ENCODE measurements at regions not wholly inside any gene's neighbourhood (a gene's known extent, or its start where the extent isn't known, plus 50 kb on each side); places are given as distances from the start of the nearest gene placed in this dataset.
A peak's percentile ranks its signal among the peaks of the same experiment; 100 is the strongest.

DNA sequence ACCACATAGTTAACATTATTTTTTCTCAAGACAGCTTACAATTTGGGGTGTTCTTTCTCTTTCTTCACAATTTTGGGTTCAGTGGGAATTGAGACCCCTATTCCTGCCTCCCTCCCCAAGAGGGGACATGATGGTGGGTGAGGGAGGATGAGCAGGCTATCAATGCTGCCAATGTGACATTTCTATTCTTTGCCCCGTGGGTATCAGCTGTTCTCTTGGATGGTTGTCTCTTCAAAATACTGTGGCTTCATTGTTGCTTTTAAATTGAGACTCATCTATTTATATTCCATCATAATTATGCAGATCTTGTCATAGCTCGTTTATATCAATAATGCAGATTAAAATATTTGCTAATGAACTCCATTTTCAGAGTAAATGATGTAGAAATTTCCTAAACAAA, 56.5 kb upstream of the ANO4 start:
- TF ChIP-seq GABPA (IDR thresholded peaks at IDR 0.05; ENCODE audit: low read depth) (no peak), SPI1 (IDR thresholded peaks at IDR 0.05; ENCODE audit: borderline replicate concordance, low read depth) (no peak), CTCF (IDR thresholded peaks at IDR 0.05; ENCODE audit: insufficient read depth, low read length) (no peak), POLR2AphosphoS5 (IDR thresholded peaks at IDR 0.05; ENCODE audit: low read depth) (no peak)
- TF ChIP-seq, protein P1, sequence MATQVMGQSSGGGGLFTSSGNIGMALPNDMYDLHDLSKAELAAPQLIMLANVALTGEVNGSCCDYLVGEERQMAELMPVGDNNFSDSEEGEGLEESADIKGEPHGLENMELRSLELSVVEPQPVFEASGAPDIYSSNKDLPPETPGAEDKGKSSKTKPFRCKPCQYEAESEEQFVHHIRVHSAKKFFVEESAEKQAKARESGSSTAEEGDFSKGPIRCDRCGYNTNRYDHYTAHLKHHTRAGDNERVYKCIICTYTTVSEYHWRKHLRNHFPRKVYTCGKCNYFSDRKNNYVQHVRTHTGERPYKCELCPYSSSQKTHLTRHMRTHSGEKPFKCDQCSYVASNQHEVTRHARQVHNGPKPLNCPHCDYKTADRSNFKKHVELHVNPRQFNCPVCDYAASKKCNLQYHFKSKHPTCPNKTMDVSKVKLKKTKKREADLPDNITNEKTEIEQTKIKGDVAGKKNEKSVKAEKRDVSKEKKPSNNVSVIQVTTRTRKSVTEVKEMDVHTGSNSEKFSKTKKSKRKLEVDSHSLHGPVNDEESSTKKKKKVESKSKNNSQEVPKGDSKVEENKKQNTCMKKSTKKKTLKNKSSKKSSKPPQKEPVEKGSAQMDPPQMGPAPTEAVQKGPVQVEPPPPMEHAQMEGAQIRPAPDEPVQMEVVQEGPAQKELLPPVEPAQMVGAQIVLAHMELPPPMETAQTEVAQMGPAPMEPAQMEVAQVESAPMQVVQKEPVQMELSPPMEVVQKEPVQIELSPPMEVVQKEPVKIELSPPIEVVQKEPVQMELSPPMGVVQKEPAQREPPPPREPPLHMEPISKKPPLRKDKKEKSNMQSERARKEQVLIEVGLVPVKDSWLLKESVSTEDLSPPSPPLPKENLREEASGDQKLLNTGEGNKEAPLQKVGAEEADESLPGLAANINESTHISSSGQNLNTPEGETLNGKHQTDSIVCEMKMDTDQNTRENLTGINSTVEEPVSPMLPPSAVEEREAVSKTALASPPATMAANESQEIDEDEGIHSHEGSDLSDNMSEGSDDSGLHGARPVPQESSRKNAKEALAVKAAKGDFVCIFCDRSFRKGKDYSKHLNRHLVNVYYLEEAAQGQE (IDR thresholded peaks at IDR 0.05; ENCODE audit: insufficient replicate concordance, low read depth): no peak
- no peak for DNase-seq (ENCODE audit: low read depth in 1 of 2, low spot score in 1 of 2)
- Histone ChIP-seq H3K27ac (replicated peaks) (no peak overlapping the region), H3K4me3 (replicated peaks; ENCODE audit: insufficient read depth, low read length) (no peak overlapping the region), H3K27me3 (ENCODE audit: insufficient read depth, poor library complexity, severe bottlenecking) (no peaks in the 10 kb centered on the region)

DNA sequence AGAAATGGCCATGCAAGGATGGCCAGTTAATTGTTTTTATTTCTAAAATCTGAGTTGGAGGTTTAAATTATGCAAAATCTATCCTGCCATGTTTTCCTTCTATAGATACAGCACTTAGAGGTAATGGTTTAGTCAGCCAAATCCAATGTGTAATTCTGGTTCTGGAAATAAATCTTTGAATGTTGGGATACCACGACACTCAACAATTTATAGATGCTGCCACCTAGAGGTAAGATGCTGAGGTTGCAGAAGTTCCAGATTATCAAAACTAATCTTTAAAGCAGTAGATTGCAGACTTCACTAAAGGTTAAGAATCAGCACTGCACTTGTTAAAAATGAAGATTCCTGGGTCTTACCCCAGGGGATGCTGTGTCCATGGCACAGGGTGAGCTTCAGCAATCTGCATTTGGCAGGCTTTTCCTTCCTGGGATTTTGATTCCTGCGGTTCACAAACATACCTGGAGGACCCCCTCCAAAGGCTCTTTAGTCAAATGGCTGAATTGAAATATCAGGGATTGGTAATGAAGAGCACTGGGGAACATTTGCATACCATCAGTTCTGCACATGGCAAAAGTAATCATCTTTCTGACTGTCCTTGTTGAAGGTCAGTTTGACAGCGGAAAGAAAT, 53.4 kb upstream of the ANO4 start:
- H3K27me3 ChIP-seq (ENCODE audit: insufficient read depth, poor library complexity, severe bottlenecking): no peaks in the 10 kb centered on the region
- peak; percentile 57 for TF ChIP-seq CTCF (IDR thresholded peaks at IDR 0.05; ENCODE audit: insufficient read depth, low read length)
- no peak for TF ChIP-seq POLR2AphosphoS5 (IDR thresholded peaks at IDR 0.05; ENCODE audit: low read depth)
- DNase-seq (ENCODE audit: low read depth in 1 of 2, low spot score in 1 of 2): peak in 1 of 2 experiments; percentile 5

DNA sequence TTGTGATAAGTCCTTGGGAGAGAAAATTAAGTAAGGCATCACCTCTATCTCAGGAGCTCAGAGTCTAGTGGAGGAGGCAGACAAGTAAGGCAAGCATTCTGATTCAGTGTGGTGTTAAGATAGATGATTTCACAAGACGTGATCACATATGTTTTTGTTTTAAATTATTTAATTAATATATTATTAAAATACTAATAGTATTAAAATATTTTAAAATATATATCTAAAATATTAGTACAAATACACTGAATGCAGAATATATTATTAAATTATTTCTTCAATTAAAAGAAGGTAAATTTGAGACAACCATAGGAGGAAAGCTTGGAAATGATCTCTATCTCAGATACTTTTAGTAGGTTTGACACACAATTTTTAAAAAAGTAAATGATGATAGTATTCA, 51.5 kb upstream of the ANO4 start:
- H3K4me3 ChIP-seq (replicated peaks; ENCODE audit: insufficient read depth, low read length): no peak overlapping the region
- TF ChIP-seq SPI1 (IDR thresholded peaks at IDR 0.05; ENCODE audit: borderline replicate concordance, low read depth): no peak
- no peak for DNase-seq (ENCODE audit: low read depth in 1 of 2, low spot score in 1 of 2)

More for the DNA sequence above, 53.4 kb upstream of the ANO4 start:
- Histone ChIP-seq H3K4me3 (replicated peaks; ENCODE audit: insufficient read depth, low read length) (no peak overlapping the region), H3K27ac (replicated peaks) (no peak overlapping the region)

More for the DNA sequence above, 51.5 kb upstream of the ANO4 start:
- Histone ChIP-seq H3K27me3 (ENCODE audit: insufficient read depth, poor library complexity, severe bottlenecking) (no peaks in the 10 kb centered on the region), H3K27ac (replicated peaks) (no peak overlapping the region)

Data from HL-60 (cell line).